Neural progenitor cell (in vitro differentiated cells): ENCODE measurements at regions not wholly inside any gene's neighbourhood (a gene's known extent, or its start where the extent isn't known, plus 50 kb on each side); places are given as distances from the start of the nearest gene placed in this dataset.
"Not testable (repeated sequence)": the region's sequence is repeated elsewhere in the genome, so short reads cannot be mapped to it uniquely, and the experiment has no call there.

Experiments
- DNase-seq: peaks from one replicate; pipeline ENCODE4 v3.0.0-alpha.2; 2016; ENCODE audit warnings: low spot score
- H2AFZ ChIP-seq: fragments of 200-600 bp; sonication (generic); replicated peaks from 2 replicates; pipeline ENCODE4 v1.6.1; 2016; ENCODE audit warnings: antibody characterized with exemption
- H3F3A ChIP-seq: fragments of 200-600 bp; sonication (generic); 2 replicates; pipeline ENCODE4 v1.6.1; 2016; ENCODE audit warnings: antibody characterized with exemption, low read depth
- H3K27ac ChIP-seq: fragments of 200-600 bp; sonication (generic); 2 replicates; pipeline ENCODE4 v1.5.1; 2016; ENCODE audit warnings: mild to moderate bottlenecking
- H3K27me3 ChIP-seq: fragments of 200-600 bp; sonication (generic); 2 replicates; pipeline ENCODE4 v1.6.1; 2016; ENCODE audit warnings: mild to moderate bottlenecking, moderate library complexity
- H3K36me3 ChIP-seq: fragments of 200-600 bp; sonication (generic); 2 replicates; pipeline ENCODE4 v1.5.1; 2016
- H3K4me1 ChIP-seq: fragments of 200-600 bp; sonication (generic); 2 replicates; pipeline ENCODE4 v1.6.1; 2016; ENCODE audit warnings: mixed run types
- H3K4me2 ChIP-seq: fragments of 200-600 bp; sonication (generic); 2 replicates; pipeline ENCODE4 v1.6.1; 2016
- H3K4me3 ChIP-seq: fragments of 200-600 bp; sonication (generic); 2 replicates; pipeline ENCODE4 v1.5.1; 2016
- H3K79me2 ChIP-seq: fragments of 200-600 bp; sonication (generic); 2 replicates; pipeline ENCODE4 v1.6.1; 2016; ENCODE audit warnings: low read depth
- H3K9ac ChIP-seq: fragments of 200-600 bp; sonication (generic); 2 replicates; pipeline ENCODE4 v1.6.1; 2016
- H3K9me3 ChIP-seq: fragments of 200-600 bp; sonication (generic); 2 replicates; pipeline ENCODE4 v1.5.1; 2016; ENCODE audit warnings: low read depth
- H4K20me1 ChIP-seq: fragments of 200-600 bp; sonication (generic); 2 replicates; pipeline ENCODE4 v1.6.1; 2016; ENCODE audit warnings: low read depth
- H3K27ac Mint-ChIP-seq: 3 replicates; pipeline ENCODE4 v1.8.0; 2021; ENCODE audit warnings: mixed read lengths
- H3K27me3 Mint-ChIP-seq: 2 replicates; pipeline ENCODE4 v1.8.0; 2022; ENCODE audit warnings: low read depth, mild to moderate bottlenecking, inconsistent platforms, moderate library complexity, mixed read lengths; ENCODE audit not compliant: insufficient read depth
- H3K36me3 Mint-ChIP-seq: 3 replicates; pipeline ENCODE4 v1.8.0; 2021; ENCODE audit warnings: mixed read lengths
- H3K4me1 Mint-ChIP-seq: 3 replicates; pipeline ENCODE4 v1.8.0; 2021; ENCODE audit warnings: mixed read lengths
- H3K4me3 Mint-ChIP-seq: 3 replicates; pipeline ENCODE4 v1.8.0; 2021; ENCODE audit warnings: mild to moderate bottlenecking, moderate library complexity, mixed read lengths
- H3K9me3 Mint-ChIP-seq: 3 replicates; pipeline ENCODE4 v1.8.0; 2020; ENCODE audit warnings: mixed read lengths
- CTCF ChIP-seq: fragments of 200-600 bp; sonication (generic); IDR thresholded peaks from 2 replicates; pipeline ENCODE4 v1.5.1; 2017; ENCODE audit warnings: antibody characterized with exemption, mild to moderate bottlenecking
- EZH2 ChIP-seq: fragments of 200-600 bp; sonication (generic); IDR thresholded peaks from 2 replicates; pipeline ENCODE4 v1.6.1; 2017; ENCODE audit warnings: antibody characterized with exemption, mild to moderate bottlenecking, moderate library complexity
- EZH2phosphoT487 ChIP-seq: fragments of 200-600 bp; sonication (generic); IDR thresholded peaks from 2 replicates; pipeline ENCODE4 v1.6.1; 2017; ENCODE audit warnings: antibody characterized with exemption

- H3K27me3 Mint-ChIP-seq = no peaks in the 10 kb centered on the region
- peaks cover 18% of the 10 kb centered on the region for H3K36me3 Mint-ChIP-seq
- H3K27me3 ChIP-seq = no peaks in the 10 kb centered on the region
- no peak overlapping the region for H3K9ac ChIP-seq
- TF ChIP-seq CTCF (no peak), EZH2phosphoT487 (no peak), EZH2 (no peak)
- no peak overlapping the region for H3K4me3 Mint-ChIP-seq
- H3K27ac ChIP-seq = no peak overlapping the region
- H3K4me3 ChIP-seq = no peak overlapping the region
- no peak overlapping the region for H2AFZ ChIP-seq
- H3K4me1 Mint-ChIP-seq = no peaks in the 10 kb centered on the region
- no peaks in the 10 kb centered on the region for H3K36me3 ChIP-seq
- H3F3A ChIP-seq = no peaks in the 10 kb centered on the region
- H3K9me3 ChIP-seq = no peaks in the 10 kb centered on the region
- no peak overlapping the region for H3K27ac Mint-ChIP-seq
- H3K4me1 ChIP-seq = no peaks in the 10 kb centered on the region
- DNase-seq = no peak
- no peaks in the 10 kb centered on the region for H3K79me2 ChIP-seq
- no peaks in the 10 kb centered on the region for H4K20me1 ChIP-seq
- no peak overlapping the region for H3K4me2 ChIP-seq
- no peaks in the 10 kb centered on the region for H3K9me3 Mint-ChIP-seq
These were observed 82.7 kb upstream of the NAA35 start for GRCh38 chr9:85858056-85858750.

DNA sequence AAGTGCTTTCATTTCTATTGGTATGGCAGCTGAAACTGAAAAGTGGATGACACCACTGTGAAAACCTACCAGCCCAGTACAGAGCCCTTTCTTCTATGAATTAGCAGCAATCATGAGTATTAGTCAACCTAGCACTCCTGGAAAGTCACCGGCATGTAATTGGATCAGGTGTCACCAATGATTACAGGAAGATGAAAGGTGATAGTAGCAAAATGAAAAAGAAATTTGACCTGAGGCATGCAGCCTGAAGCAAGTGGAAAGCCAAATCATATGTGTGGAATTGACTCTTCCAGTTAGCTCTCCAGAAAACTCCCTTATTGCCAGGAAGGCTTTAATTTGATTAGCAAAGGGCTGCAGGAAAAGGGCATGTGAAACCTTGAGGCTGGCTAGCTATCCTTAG lies 81.2 kb upstream of the NAA35 start:
- no peaks in the 10 kb centered on the region for H3K27me3 ChIP-seq
- no peaks in the 10 kb centered on the region for H3K36me3 ChIP-seq
- no peak overlapping the region for H3K27ac Mint-ChIP-seq
- H3K4me3 Mint-ChIP-seq = no peak overlapping the region
- no peak overlapping the region for H3K9ac ChIP-seq
- no peaks in the 10 kb centered on the region for H3K9me3 ChIP-seq
- no peak overlapping the region for H3K27ac ChIP-seq
- H3F3A ChIP-seq = no peaks in the 10 kb centered on the region
- H3K9me3 Mint-ChIP-seq = no peaks in the 10 kb centered on the region
- no peak overlapping the region for H2AFZ ChIP-seq
- H3K79me2 ChIP-seq = no peaks in the 10 kb centered on the region
- H3K4me2 ChIP-seq = no peak overlapping the region
- no peaks in the 10 kb centered on the region for H3K4me1 Mint-ChIP-seq
- TF ChIP-seq EZH2phosphoT487 (no peak), EZH2 (no peak), CTCF (no peak)
- no peaks in the 10 kb centered on the region for H3K4me1 ChIP-seq
- H3K4me3 ChIP-seq = no peak overlapping the region
- no peaks in the 10 kb centered on the region for H4K20me1 ChIP-seq
- DNase-seq = no peak
- peaks cover 22% of the 10 kb centered on the region for H3K36me3 Mint-ChIP-seq
- no peaks in the 10 kb centered on the region for H3K27me3 Mint-ChIP-seq

- H4K20me1 ChIP-seq, H3K9ac ChIP-seq, H3K4me1 Mint-ChIP-seq, H3K27ac ChIP-seq, DNase-seq, H3K9me3 Mint-ChIP-seq, H3K4me3 ChIP-seq, H3K79me2 ChIP-seq, H3K27ac Mint-ChIP-seq, H3K4me3 Mint-ChIP-seq, H3K36me3 ChIP-seq, H3F3A ChIP-seq, H3K9me3 ChIP-seq, H2AFZ ChIP-seq, H3K4me1 ChIP-seq, H3K4me2 ChIP-seq, H3K27me3 Mint-ChIP-seq, H3K27me3 ChIP-seq: not testable (repeated sequence)
- peaks cover 29% of the 10 kb centered on the region for H3K36me3 Mint-ChIP-seq
These were observed 79.1 kb upstream of the NAA35 start for GRCh38 chr9:85861882-85862281.

DNA sequence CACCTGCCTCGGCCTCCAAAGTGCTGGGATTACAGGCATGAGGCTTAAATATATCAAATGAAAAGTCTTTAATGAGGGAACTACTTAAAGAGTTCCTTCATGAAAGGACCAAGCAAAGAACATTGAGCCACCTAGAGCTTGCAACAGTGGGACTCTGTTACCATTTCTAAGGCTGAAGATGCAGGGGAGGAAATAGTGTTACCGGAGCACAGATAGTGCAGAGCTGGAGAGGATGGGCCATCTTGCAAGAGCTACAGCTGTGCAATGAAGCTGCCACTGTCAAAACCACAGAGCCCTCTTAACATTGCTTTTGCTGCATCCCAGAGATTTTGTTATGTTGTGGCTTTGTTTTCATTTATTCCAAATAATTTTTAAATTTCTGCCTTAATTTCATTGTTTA lies 77.1 kb upstream of the NAA35 start:
- Mint-ChIP-seq H3K27me3 (no peaks in the 10 kb centered on the region), H3K4me3 (no peak overlapping the region)

More for the DNA sequence above, 77.1 kb upstream of the NAA35 start:
- no peak overlapping the region for H2AFZ ChIP-seq
- H3K9ac ChIP-seq = no peak overlapping the region
- no peak overlapping the region for H3K4me2 ChIP-seq
- no peaks in the 10 kb centered on the region for H3K4me1 ChIP-seq
- Mint-ChIP-seq H3K36me3 (peaks cover 26% of the 10 kb centered on the region), H3K4me1 (no peaks in the 10 kb centered on the region), H3K27ac (no peak overlapping the region), H3K9me3 (peaks cover 3% of the 10 kb centered on the region)
- H3K4me3 ChIP-seq = no peak overlapping the region
- H3K79me2 ChIP-seq = no peaks in the 10 kb centered on the region
- no peaks in the 10 kb centered on the region for H3K9me3 ChIP-seq
- H4K20me1 ChIP-seq = no peaks in the 10 kb centered on the region
- no peaks in the 10 kb centered on the region for H3K27me3 ChIP-seq
- TF ChIP-seq EZH2 (no peak), EZH2phosphoT487 (no peak), CTCF (no peak)
- no peak overlapping the region for H3K27ac ChIP-seq
- H3F3A ChIP-seq = no peaks in the 10 kb centered on the region
- no peaks in the 10 kb centered on the region for H3K36me3 ChIP-seq
- DNase-seq = no peak
